GM10266 (cell line): ENCODE measurements at regions not wholly inside any gene's neighbourhood (a gene's known extent, or its start where the extent isn't known, plus 50 kb on each side); places are given as distances from the start of the nearest gene placed in this dataset.
"Not testable (repeated sequence)": the region's sequence is repeated elsewhere in the genome, so short reads cannot be mapped to it uniquely, and the experiment has no call there.

ENCODE experiments used
- DNase-seq: peaks from one replicate; pipeline ENCODE4 v3.0.0; 2012; ENCODE audit errors: extremely low spot score
- TF ChIP-seq, protein P1 (sequence below): IDR thresholded peaks from 2 replicates; pipeline ENCODE4 v1.5.1; 2012; ENCODE audit warnings: mild to moderate bottlenecking, low read depth; ENCODE audit not compliant: control insufficient read depth, insufficient read depth; ENCODE audit errors: missing control alignments

- DNase-seq = no peak
- TF ChIP-seq, protein P1, sequence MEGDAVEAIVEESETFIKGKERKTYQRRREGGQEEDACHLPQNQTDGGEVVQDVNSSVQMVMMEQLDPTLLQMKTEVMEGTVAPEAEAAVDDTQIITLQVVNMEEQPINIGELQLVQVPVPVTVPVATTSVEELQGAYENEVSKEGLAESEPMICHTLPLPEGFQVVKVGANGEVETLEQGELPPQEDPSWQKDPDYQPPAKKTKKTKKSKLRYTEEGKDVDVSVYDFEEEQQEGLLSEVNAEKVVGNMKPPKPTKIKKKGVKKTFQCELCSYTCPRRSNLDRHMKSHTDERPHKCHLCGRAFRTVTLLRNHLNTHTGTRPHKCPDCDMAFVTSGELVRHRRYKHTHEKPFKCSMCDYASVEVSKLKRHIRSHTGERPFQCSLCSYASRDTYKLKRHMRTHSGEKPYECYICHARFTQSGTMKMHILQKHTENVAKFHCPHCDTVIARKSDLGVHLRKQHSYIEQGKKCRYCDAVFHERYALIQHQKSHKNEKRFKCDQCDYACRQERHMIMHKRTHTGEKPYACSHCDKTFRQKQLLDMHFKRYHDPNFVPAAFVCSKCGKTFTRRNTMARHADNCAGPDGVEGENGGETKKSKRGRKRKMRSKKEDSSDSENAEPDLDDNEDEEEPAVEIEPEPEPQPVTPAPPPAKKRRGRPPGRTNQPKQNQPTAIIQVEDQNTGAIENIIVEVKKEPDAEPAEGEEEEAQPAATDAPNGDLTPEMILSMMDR = no peak
Observed at GRCh38 chr5:173395257-173395932, 67.2 kb upstream of the STC2 start.

DNA sequence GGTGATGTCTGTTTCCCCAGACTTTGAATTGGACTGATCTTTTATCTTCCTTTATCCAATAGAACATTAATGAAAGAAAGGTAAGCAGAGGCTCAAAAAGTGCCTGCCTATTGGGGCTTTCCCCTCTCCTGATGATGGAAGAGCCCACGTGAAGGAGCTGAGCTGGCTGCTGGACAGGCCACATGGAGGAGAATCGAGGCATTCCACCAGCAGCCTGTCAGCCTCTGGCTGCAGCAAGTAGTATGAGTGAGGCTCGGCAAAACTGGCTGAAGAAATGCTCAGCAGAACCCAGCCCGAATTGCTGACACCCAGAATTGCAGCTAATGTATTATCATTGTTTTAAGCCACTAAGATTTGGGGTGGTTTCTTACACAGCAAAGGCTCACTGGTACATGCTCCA is 66.5 kb upstream of the STC2 start:
- no peak for DNase-seq
- TF ChIP-seq, protein P1 = no peak

DNA sequence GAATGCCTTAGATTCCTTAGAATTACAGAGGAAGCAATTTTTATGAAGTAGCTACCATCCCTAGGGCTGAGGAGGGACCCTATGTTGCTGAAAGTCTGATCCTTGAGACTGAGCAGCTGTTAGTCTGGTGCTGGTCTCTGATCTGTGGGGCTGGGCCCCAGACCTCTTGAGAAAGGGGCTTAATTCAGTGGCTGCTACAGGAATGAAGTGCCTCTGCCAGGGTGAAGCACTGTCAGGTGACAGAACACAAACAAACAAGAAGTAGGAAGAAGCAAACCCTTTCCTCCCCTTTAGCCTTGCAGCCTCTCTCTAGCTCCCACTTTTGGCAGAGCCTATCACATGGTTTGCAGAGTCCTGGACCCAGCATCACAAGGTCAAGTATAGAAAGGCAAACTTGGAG is 64.0 kb upstream of the STC2 start:
- DNase-seq = no peak
- TF ChIP-seq, protein P1 = no peak

- TF ChIP-seq, protein P1 = no peak
- no peak for DNase-seq
Observed at GRCh38 chr5:173391031-173391430, 62.8 kb upstream of the STC2 start.

GRCh38 chr5:173387293-173387692 is 59.1 kb upstream of the STC2 start:
- DNase-seq = not testable (repeated sequence)

- TF ChIP-seq, protein P1 = no peak
- DNase-seq = no peak
Observed at GRCh38 chr5:173385832-173386360, 57.7 kb upstream of the STC2 start.

DNA sequence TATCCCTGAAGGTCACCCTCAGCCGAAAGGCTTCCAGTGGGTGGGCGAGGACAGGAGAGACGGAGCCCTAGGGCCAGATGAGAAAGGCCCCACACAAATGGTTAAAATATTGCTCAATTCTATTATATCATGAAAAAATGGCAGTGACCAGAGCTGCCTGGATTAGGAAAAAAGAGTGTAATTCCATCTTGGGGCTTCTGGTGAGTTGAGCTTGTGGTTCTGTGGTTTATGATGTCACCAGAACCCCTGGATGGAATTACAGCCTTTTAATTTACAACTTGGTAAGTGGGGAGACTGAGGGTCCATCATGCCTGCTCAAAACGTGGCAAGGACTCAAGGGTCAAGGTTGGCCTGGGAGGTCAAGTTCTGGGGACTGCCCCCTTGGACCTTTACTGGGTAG is 55.5 kb upstream of the STC2 start:
- TF ChIP-seq, protein P1 = no peak
- no peak for DNase-seq

DNA sequence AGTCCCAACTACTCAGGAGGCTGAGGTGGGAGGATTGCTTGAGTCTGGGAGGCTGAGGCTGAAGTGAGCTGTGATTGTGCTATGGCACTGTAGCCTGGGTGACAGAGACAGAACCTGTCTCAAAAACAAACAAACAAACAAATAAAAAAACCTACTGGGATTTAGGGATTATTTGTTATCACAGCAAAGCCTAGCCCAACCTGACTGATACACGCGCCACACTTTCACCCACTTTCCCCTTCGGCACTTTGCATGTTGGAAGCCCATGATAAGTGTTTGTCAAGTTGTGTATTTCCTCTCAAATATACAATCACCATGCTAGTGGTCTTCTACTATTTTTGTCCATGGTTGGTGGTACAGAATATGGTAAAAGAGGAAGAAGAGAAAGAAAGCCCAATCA is 50.5 kb upstream of the STC2 start:
- no peak for DNase-seq
- TF ChIP-seq, protein P1 = no peak
